Thyroid gland (tissue), 4 donors: ENCODE measurements at regions not wholly inside any gene's neighbourhood (a gene's known extent, or its start where the extent isn't known, plus 50 kb on each side); places are given as distances from the start of the nearest gene placed in this dataset.

Source experiments
- DNase-seq, 2 donors: peaks; one replicate each; pipeline ENCODE4 v3.0.0-alpha.2; 2019
- H3K27ac ChIP-seq, 3 donors: fragments of 200-600 bp; sonication (generic); 1 replicate in 2 of 3; 2 replicates in 1 of 3; pipeline ENCODE4 v1.5.1; 2016 to 2019; ENCODE audit warnings: mild to moderate bottlenecking in 1 of 3, moderate library complexity in 1 of 3
- H3K27me3 ChIP-seq: fragments of 200-600 bp; sonication (generic); one replicate; pipeline ENCODE4 v1.5.1; 2019
- H3K36me3 ChIP-seq, 2 donors: fragments of 200-600 bp; sonication (generic); one replicate each; pipeline ENCODE4 v1.5.1; 2016 to 2019
- H3K4me1 ChIP-seq, 2 donors: fragments of 200-600 bp; sonication (generic); one replicate each; pipeline ENCODE4 v1.5.1; 2017 to 2019
- H3K4me3 ChIP-seq, 3 donors: fragments of 200-600 bp; sonication (generic); replicated peaks in 1 of 3; 1 replicate in 2 of 3; 2 replicates in 1 of 3; pipeline ENCODE4 v1.5.1; 2016; ENCODE audit warnings: mild to moderate bottlenecking in 1 of 3
- H3K9me3 ChIP-seq: fragments of 200-600 bp; sonication (generic); one replicate; pipeline ENCODE4 v1.5.1; 2017
- CTCF ChIP-seq, 6 experiments: fragments of 200-600 bp in 3 of 6; fragments of 450-650 bp in 3 of 6; sonication (generic) in 3 of 6; IDR thresholded peaks; one replicate each; pipeline ENCODE4 v1.5.1; 2016 to 2019; ENCODE audit warnings: antibody characterized with exemption in 6 of 6, mild to moderate bottlenecking in 2 of 6, inconsistent platforms in 1 of 6, moderate library complexity in 1 of 6
- POLR2A ChIP-seq, 2 donors: fragments of 450-650 bp; IDR thresholded peaks; one replicate each; pipeline ENCODE4 v1.6.1; 2017; ENCODE audit warnings: antibody characterized with exemption in 2 of 2, mild to moderate bottlenecking in 2 of 2, moderate library complexity in 1 of 2
- WGBS, 2 donors: methylation state at CpG; one replicate each; pipeline ENCODE4 v1.1.5; 2017; 5-methylcytosine and 5-hydroxymethylcytosine counted together
- intact Hi-C: fragments of 100-400 bp; cut with DNase I; formaldehyde crosslinking; loops from one replicate; pipeline ENCODE4 v1.15.1; 2023

GRCh38 chr1:244264163-244264562, 187.5 kb downstream of the ADSS2 start:
- Histone ChIP-seq H3K27ac (no peak overlapping the region), H3K4me1 (no peaks in the 10 kb centered on the region), H3K4me3 (no peak overlapping the region), H3K27me3 (no peaks in the 10 kb centered on the region), H3K36me3 (no peaks in the 10 kb centered on the region), H3K9me3 (no peaks in the 10 kb centered on the region)
- TF ChIP-seq CTCF (IDR thresholded peaks at IDR 0.05) = no peak
- no peak for TF ChIP-seq POLR2A (IDR thresholded peaks at IDR 0.05)
- 94 to 95% methylated on average over 3 of the region's 3 CpGs for WGBS, 2 donors
- intact Hi-C loops = no loop called here
- no peak for DNase-seq

GRCh38 chr1:244265507-244265906, 186.2 kb downstream of the ADSS2 start:
- Histone ChIP-seq H3K4me3 (no peak overlapping the region), H3K9me3 (no peaks in the 10 kb centered on the region), H3K27me3 (no peaks in the 10 kb centered on the region), H3K27ac (no peak overlapping the region), H3K4me1 (no peaks in the 10 kb centered on the region), H3K36me3 (no peaks in the 10 kb centered on the region)
- TF ChIP-seq CTCF (IDR thresholded peaks at IDR 0.05) = no peak
- TF ChIP-seq POLR2A (IDR thresholded peaks at IDR 0.05) = no peak
- DNase-seq = no peak
- intact Hi-C loops = no loop called here
- 93% methylated on average over 2 of the region's 2 CpGs for WGBS, 2 donors

GRCh38 chr1:244269169-244269568, 182.5 kb downstream of the ADSS2 start:
- no peak overlapping the region for H3K4me3 ChIP-seq
- 90% methylated on average over 15 of the region's 15 CpGs for WGBS, 2 donors
- H3K27me3 ChIP-seq = no peaks in the 10 kb centered on the region
- H3K4me1 ChIP-seq = no peaks in the 10 kb centered on the region
- intact Hi-C loops = no loop called here
- H3K36me3 ChIP-seq = no peaks in the 10 kb centered on the region
- H3K27ac ChIP-seq = no peak overlapping the region
- TF ChIP-seq POLR2A (IDR thresholded peaks at IDR 0.05) (no peak), CTCF (IDR thresholded peaks at IDR 0.05) (no peak)
- no peak for DNase-seq
- H3K9me3 ChIP-seq = no peaks in the 10 kb centered on the region

- Histone ChIP-seq H3K4me3 (no peak overlapping the region), H3K27me3 (no peaks in the 10 kb centered on the region), H3K4me1 (no peaks in the 10 kb centered on the region), H3K9me3 (no peaks in the 10 kb centered on the region), H3K36me3 (no peaks in the 10 kb centered on the region), H3K27ac (no peak overlapping the region)
- 90 to 93% methylated on average over 3 of the region's 3 CpGs for WGBS, 2 donors
- TF ChIP-seq CTCF (IDR thresholded peaks at IDR 0.05) (no peak), POLR2A (IDR thresholded peaks at IDR 0.05) (no peak)
- no peak for DNase-seq
- intact Hi-C loops = loop anchor here (5.0 to 10.0 kb wide), 2 partner anchors 216 to 924 kb away; partner anchors contain the start of gene ZBTB18
Measured at GRCh38 chr1:244271004-244271403, 180.7 kb downstream of the ADSS2 start.

- DNase-seq = no peak
- WGBS, 2 donors = 92 to 93% methylated on average over 15 of the region's 15 CpGs
- Histone ChIP-seq H3K27me3 (no peaks in the 10 kb centered on the region), H3K4me1 (no peaks in the 10 kb centered on the region), H3K9me3 (no peaks in the 10 kb centered on the region), H3K27ac (no peak overlapping the region), H3K36me3 (no peaks in the 10 kb centered on the region), H3K4me3 (no peak overlapping the region)
- intact Hi-C loops = loop anchor here (5.0 to 10.0 kb wide), 2 partner anchors 217 to 924 kb away; partner anchors contain the start of gene ZBTB18
- TF ChIP-seq POLR2A (IDR thresholded peaks at IDR 0.05) = no peak
- TF ChIP-seq CTCF (IDR thresholded peaks at IDR 0.05) = no peak
Measured at GRCh38 chr1:244271691-244272308, 179.9 kb downstream of the ADSS2 start.
